Thoracic aorta (tissue), 2 donors: ENCODE measurements at regions not wholly inside any gene's neighbourhood (a gene's known extent, or its start where the extent isn't known, plus 50 kb on each side); places are given as distances from the start of the nearest gene placed in this dataset.

Experiments used
- ATAC-seq: fragments of 150-250 bp; one replicate; pipeline ENCODE4 v1.8.0; 2017; ENCODE audit warnings: low read depth; ENCODE audit not compliant: insufficient number of reproducible peaks, low FRiP score
- DNase-seq: peaks from one replicate; pipeline ENCODE4 v3.0.0-alpha.2; 2020; ENCODE audit warnings: low spot score
- H3K27ac ChIP-seq, 2 donors: fragments of 200-600 bp; sonication (generic); 1 replicate in 1 of 2; 2 replicates in 1 of 2; pipeline ENCODE4 v1.5.1; 2016; ENCODE audit warnings: mild to moderate bottlenecking in 2 of 2, moderate library complexity in 2 of 2
- H3K27me3 ChIP-seq: fragments of 200-600 bp; sonication (generic); replicated peaks from 2 replicates; pipeline ENCODE4 v1.6.0; 2016; ENCODE audit warnings: mild to moderate bottlenecking; ENCODE audit not compliant: insufficient read depth
- H3K36me3 ChIP-seq: fragments of 200-600 bp; sonication (generic); one replicate; pipeline ENCODE4 v1.5.1; 2016
- H3K4me1 ChIP-seq, 2 donors: fragments of 200-600 bp; sonication (generic); 1 replicate in 1 of 2; 2 replicates in 1 of 2; pipeline versions ENCODE4 v1.5.1 to v1.6.0; 2016; ENCODE audit warnings: low read depth in 2 of 2, mild to moderate bottlenecking in 1 of 2; ENCODE audit not compliant: control insufficient read depth in 1 of 2
- H3K4me3 ChIP-seq: fragments of 200-600 bp; sonication (generic); 2 replicates; pipeline ENCODE4 v1.5.1; 2016; ENCODE audit warnings: mild to moderate bottlenecking
- H3K9me3 ChIP-seq: fragments of 200-600 bp; sonication (generic); 2 replicates; pipeline ENCODE4 v1.5.1; 2016
- TF ChIP-seq, protein P1 (sequence below): fragments of 200-600 bp; sonication (generic); IDR thresholded peaks from one replicate; pipeline ENCODE4 v1.5.1; 2019; ENCODE audit warnings: antibody characterized with exemption

DNA sequence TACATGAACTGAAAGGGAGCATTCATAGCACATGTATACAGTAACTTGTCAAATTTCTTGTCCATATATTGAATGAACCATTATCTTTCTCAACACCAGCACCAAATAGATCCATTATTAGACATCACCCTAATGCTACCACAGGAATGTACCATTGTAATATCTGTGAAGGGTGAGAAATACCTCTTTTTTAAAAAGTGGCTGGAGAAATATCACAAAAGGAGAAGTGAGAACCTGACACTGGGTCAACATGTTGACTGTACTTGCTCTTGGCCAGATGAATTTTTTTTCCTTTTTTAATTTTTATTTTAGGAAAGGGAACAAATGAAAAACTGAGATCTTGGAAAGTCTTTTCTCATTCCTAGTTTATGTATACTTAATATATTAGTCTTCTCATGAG is 63.5 kb downstream of the CAVIN2 start:
- TF ChIP-seq, protein P1, sequence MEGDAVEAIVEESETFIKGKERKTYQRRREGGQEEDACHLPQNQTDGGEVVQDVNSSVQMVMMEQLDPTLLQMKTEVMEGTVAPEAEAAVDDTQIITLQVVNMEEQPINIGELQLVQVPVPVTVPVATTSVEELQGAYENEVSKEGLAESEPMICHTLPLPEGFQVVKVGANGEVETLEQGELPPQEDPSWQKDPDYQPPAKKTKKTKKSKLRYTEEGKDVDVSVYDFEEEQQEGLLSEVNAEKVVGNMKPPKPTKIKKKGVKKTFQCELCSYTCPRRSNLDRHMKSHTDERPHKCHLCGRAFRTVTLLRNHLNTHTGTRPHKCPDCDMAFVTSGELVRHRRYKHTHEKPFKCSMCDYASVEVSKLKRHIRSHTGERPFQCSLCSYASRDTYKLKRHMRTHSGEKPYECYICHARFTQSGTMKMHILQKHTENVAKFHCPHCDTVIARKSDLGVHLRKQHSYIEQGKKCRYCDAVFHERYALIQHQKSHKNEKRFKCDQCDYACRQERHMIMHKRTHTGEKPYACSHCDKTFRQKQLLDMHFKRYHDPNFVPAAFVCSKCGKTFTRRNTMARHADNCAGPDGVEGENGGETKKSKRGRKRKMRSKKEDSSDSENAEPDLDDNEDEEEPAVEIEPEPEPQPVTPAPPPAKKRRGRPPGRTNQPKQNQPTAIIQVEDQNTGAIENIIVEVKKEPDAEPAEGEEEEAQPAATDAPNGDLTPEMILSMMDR: no peak

More for the DNA sequence above, 63.5 kb downstream of the CAVIN2 start:
- Histone ChIP-seq H3K27me3 (no peaks in the 10 kb centered on the region), H3K36me3 (no peaks in the 10 kb centered on the region), H3K9me3 (no peaks in the 10 kb centered on the region), H3K4me3 (no peak overlapping the region), H3K4me1 (no peaks in the 10 kb centered on the region), H3K27ac (no peak overlapping the region)
- DNase-seq: no peak
- ATAC-seq: no peak
